GM19463 (cell line): ENCODE measurements at regions not wholly inside any gene's neighbourhood (a gene's known extent, or its start where the extent isn't known, plus 50 kb on each side); places are given as distances from the start of the nearest gene placed in this dataset.
"Not testable (repeated sequence)": the region's sequence is repeated elsewhere in the genome, so short reads cannot be mapped to it uniquely, and the experiment has no call there.

ENCODE experiments used
- ATAC-seq: cut with Tn5 transposase; IDR thresholded peaks from one replicate; pipeline ENCODE4 v1.9.1; 2021; ENCODE audit warnings: mild to moderate bottlenecking, moderate library complexity; ENCODE audit not compliant: unreplicated experiment

DNA sequence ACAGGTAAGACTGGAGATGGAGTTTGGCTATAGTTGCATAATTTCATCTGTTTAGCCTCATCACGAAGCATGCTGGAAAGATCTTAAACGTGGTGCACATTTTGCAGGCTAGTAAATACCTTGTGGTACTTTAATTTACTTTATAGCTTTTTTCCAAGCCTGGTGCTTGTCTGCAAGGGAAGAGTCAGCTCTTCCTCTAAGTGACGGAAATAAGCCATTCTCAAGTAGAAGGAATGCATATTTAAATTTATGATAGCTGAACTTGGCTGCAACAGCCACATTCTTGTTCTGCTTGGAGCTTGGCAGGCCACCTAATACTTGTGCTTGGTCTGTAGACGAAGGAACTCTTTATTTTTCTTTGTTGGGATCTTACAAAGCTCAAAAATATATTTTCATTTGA, 188.0 kb upstream of the PIK3R1 start:
- ATAC-seq, result no peak

DNA sequence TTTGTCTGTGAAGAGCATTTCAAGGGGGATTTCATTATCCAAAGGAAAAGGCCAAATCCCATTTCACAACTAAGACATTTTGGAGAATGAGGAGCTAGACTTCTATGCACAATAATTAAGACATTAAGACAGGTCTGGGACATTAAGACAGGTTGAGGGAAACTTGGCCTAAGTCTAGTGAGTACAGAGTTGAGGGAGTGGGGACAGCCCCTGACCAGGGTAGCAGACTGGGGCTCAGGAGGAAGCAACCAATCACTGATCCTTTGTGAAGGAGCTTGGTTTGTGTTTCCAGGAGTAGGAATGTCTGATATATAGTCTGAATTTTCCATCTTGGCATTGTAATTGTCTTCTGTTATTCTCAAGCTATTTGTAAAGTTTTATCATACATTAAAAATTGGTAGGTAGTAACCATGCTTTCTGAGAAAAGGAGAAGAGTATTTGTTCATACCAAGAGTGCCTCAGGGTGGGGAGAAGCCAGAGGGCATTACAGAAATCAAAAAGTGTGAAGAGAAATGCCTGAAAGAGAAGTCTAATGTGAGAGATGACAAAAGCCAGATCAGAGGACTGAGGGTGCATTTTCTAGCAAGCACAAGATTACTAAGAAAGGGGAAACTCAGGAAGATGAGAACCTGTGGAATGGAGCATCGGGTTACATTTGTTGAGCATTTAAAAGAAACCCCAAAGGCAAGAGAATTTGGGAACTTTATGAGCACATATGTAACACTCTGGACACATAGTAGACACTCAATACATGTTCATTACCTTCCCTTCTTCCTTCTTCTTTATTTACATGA, 189.3 kb upstream of the PIK3R1 start:
- ATAC-seq, result no peak

GRCh38 chr5:68024426-68024825, 191.1 kb upstream of the PIK3R1 start:
- ATAC-seq, result no peak

GRCh38 chr5:68021916-68022315, 193.6 kb upstream of the PIK3R1 start:
- no peak for ATAC-seq

- no peak for ATAC-seq
Measured at GRCh38 chr5:68021227-68021626, 194.3 kb upstream of the PIK3R1 start.

DNA sequence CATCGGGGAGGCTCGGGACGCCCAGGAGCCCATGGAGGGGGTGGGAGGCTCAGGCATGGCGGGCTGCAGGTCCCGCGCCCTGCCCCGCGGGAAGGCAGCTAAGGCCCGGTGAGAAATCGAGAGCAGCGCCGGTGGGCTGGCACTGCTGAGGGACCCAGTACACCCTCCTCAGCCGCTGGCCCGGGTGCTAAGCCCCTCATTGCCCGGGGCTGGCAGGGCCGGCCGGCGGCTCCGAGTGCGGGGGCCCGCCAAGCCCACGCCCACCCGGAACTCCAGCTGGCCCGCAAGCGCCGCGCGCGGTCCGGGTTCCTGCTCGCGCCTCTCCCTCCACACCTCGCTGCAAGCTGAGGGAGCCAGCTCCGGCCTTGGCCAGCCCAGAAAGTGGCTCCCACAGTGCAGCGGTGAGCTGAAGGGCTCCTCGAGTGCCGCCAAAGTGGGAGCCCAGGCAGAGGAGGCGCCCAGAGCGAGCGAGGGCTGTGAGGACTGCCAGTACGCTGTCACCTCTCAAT, 195.0 kb upstream of the PIK3R1 start:
- ATAC-seq, result not testable (repeated sequence)

GRCh38 chr5:68015381-68016302, 199.9 kb upstream of the PIK3R1 start:
- ATAC-seq, result no peak

GRCh38 chr5:68012831-68013230, 202.7 kb upstream of the PIK3R1 start:
- ATAC-seq, result no peak

DNA sequence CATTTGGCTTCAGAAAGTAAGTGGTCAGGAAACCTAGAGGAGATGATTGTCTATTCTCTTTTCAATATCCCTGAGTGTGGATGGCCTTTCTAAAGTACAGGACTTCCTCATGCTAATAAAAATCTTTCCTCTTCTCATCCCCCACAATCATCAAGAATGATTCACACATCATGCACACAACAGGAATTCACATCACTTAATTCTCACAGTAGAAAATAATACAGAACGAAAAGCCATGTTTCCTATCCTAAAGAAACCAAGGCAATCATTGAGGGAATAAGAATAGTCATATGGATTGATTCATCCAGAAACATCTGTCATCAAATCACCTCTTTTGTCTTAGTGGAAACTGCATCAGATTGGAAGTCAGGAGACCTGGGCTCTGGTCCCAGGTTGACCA, 203.1 kb upstream of the PIK3R1 start:
- no peak for ATAC-seq

DNA sequence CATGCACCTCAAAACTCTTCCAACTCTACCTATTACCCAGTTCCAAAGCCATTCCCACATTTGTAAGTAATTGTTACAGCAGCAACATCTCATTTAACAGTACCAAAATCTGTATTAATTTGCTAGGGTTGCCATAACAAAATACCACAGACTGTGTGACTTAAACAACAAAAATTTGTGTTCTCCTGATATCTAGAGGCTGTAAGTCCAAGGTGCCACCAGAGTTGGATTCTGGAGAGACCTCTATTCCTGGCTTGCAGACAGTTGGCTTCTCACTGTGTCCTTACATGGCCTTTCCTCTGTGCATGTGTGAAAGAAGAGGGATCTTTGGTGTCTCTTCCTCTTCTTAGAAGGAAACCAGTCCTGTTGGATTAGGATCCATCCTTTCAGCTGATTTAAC, 203.8 kb upstream of the PIK3R1 start:
- no peak for ATAC-seq

- no peak for ATAC-seq
Measured at GRCh38 chr5:68011259-68011760, 204.2 kb upstream of the PIK3R1 start.

DNA sequence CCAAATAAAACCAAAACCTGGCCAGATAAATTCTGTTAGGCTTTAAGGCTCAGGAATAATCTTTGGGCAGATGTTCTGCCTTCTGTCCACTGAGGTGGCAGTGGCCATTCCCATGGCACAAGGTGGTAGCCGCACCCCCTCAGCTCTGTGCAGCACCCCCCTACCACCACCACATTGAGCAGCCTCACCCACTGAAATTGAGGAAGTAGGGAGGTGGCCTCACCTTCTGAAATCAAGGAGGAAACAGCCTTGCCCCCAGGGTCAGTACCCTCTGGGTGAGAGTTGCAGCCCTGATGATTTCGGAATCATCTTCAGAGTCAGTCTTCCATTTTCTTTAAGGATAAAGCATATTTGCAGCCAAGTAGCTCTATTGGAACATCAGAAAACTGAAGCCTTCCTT, 204.8 kb upstream of the PIK3R1 start:
- ATAC-seq, result no peak

DNA sequence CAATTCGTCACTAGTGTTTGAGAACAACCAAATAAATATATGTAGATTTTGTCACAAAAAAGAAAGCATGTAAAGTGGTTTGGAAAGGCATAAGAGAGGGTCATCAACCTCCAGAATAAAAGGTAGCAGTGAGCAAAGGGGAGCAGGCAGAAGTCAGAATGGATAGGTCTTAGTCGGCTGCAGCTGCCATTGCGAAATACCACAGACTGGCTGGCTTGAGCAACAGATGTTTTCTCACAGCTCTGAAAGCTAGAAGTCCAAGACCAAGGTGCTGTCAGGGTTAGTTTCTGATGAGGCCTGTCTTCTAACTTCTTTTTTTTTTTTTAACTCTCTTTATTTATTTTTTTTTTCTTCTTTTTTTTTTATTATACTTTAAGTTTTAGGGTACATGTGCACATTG, 208.1 kb upstream of the PIK3R1 start:
- no peak for ATAC-seq

GRCh38 chr5:68002836-68003235, 212.7 kb upstream of the PIK3R1 start:
- no peak for ATAC-seq

DNA sequence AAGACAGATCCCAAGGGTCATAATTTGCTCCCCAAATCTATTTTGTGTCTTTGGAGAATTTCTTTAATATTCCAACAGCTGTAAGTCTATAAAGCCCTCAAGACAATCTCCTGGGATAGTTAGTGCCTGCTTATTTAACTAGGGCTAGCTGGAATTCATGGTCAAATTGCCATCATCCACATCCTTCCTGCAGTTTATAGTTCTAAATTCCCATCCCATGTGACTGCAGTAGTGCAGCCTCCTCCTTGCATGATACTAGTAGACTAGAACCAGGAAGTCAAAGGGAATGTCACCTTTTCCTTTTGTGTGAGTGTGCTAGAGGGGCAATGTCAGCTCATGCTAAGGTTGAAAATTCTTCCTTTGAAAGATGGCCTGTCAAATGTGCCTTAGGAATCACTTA, 214.8 kb upstream of the PIK3R1 start:
- ATAC-seq, result no peak

DNA sequence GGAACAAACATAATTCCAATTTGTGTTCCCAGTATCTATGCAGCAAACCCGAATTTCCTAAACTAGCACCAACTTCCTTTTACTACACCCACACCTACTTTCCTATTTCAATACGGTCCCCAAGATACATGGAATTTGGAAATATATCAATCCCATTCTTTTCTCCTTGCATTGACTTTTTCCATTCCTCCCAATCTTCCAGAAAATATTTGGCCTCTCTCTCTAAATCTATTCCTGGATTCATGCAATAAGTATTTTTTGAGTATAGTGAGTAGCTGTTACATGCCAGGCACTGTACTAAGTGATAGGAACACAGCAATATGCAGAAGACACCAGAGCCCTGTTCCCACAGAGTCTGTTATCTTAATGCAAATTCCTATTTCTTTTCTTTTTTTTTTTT, 216.2 kb upstream of the PIK3R1 start:
- no peak for ATAC-seq

GRCh38 chr5:67998709-67999261, 216.8 kb upstream of the PIK3R1 start:
- no peak for ATAC-seq

DNA sequence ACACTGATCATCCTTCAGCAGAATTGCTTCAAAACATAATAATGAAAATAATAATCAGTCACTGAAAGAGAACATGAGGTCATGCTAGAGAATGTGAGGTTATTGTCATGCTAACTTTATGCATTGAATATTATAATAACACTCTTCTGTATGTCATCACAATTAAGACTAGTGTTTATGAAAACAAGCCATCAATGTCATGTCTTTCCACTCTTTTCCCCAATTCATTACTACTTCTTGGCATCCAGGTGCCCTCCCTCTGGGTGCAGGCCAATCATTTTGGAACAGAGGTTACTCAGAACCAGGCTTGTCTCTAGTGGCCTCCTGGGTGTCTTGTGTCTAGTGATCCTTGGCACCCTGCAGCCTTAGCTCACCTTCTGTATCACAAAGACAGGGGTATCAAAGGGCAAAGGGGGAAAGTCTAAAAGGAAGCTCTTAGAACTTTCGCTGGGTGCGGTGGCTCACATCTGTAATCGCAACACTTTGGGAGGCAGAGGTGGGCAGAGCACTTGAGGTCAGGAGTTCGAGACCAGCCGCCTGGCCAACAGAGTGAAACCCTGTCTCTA, 217.6 kb upstream of the PIK3R1 start:
- no peak for ATAC-seq

DNA sequence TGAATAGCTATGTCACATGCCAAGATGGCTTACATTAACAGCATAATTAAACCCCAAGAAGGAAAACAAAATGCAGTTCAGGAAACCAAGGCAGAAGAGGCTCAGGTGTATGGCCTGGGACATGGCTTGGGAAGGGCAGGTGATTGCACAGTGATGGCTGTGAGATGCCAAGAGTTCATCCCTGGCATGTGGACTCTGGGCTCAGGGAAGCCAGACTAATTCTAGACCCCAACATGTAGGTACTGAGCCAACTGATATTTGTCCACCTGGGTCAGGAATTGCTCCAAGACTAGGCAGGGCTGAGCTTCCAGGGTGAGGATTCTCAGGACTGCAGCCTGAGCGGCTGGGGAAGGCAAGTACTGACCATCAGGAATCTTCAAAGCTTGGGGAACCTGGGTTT, 218.4 kb upstream of the PIK3R1 start:
- ATAC-seq, result no peak

GRCh38 chr5:67996596-67996995, 219.0 kb upstream of the PIK3R1 start:
- ATAC-seq, result no peak

DNA sequence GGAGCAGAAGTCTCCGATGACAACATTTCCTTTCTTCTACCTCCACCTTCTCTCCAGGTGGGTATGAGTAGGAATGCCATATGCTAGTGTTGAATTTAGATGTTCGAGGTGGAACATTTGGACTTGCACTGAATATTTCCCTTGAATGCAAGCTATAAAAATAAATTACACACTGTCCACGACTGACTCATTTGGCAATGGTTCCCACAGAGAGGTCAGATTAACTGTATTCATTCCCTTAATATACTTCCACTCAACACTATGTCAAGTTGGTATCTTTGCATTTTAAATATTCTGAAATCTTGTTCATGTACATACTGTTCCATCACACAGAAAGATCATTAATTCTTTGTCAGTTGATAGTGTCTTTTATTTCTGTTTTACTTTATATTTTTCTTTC, 222.6 kb upstream of the PIK3R1 start:
- ATAC-seq, result no peak
